Stomach smooth muscle (tissue), 2 donors: ENCODE measurements at regions not wholly inside any gene's neighbourhood (a gene's known extent, or its start where the extent isn't known, plus 50 kb on each side); places are given as distances from the start of the nearest gene placed in this dataset.

Source experiments
- H3K27ac ChIP-seq: one replicate; pipeline ENCODE4 v1.7.0; 2013; ENCODE audit warnings: mild to moderate bottlenecking, low read length, inconsistent platforms
- H3K27me3 ChIP-seq, 2 donors: one replicate each; pipeline ENCODE4 v1.7.0; 2013; ENCODE audit warnings: low read length in 2 of 2; ENCODE audit not compliant: insufficient read depth in 2 of 2, control insufficient read depth in 1 of 2
- H3K36me3 ChIP-seq, 2 donors: one replicate each; pipeline ENCODE4 v1.7.0; 2013; ENCODE audit warnings: low read length in 2 of 2; ENCODE audit not compliant: control insufficient read depth in 2 of 2, insufficient read depth in 2 of 2
- H3K4me1 ChIP-seq: one replicate; pipeline ENCODE4 v1.7.0; 2013; ENCODE audit warnings: low read length; ENCODE audit not compliant: control insufficient read depth, insufficient read depth
- H3K4me3 ChIP-seq, 2 donors: one replicate each; pipeline ENCODE4 v1.7.0; 2013; ENCODE audit warnings: low read length in 2 of 2
- H3K9ac ChIP-seq, 2 donors: one replicate each; pipeline ENCODE4 v1.7.0; 2013; ENCODE audit warnings: low read length in 2 of 2, mild to moderate bottlenecking in 1 of 2
- H3K9me3 ChIP-seq, 2 donors: one replicate each; pipeline ENCODE4 v1.7.0; 2013; ENCODE audit warnings: low read length in 2 of 2; ENCODE audit not compliant: control insufficient read depth in 2 of 2
- donor health status: healthy.
- donor health status: Pancreatic carcinoma.

GRCh38 chr19:32251634-32252332 lies 93.6 kb upstream of the ZNF507 start:
- Histone ChIP-seq H3K9me3 (no peaks in the 10 kb centered on the region), H3K4me3 (no peak overlapping the region), H3K4me1 (no peaks in the 10 kb centered on the region), H3K36me3 (no peaks in the 10 kb centered on the region), H3K9ac (no peak overlapping the region), H3K27ac (no peak overlapping the region), H3K27me3 (peaks cover 0 to 6% of the 10 kb centered on the region in 2 donors)

GRCh38 chr19:32252333-32252669 lies 93.1 kb upstream of the ZNF507 start:
- no peak overlapping the region for H3K9ac ChIP-seq
- H3K4me1 ChIP-seq, result no peaks in the 10 kb centered on the region
- H3K9me3 ChIP-seq, result no peaks in the 10 kb centered on the region
- H3K4me3 ChIP-seq, result no peak overlapping the region
- no peak overlapping the region for H3K27ac ChIP-seq
- no peaks in the 10 kb centered on the region for H3K36me3 ChIP-seq
- peaks cover 0 to 6% of the 10 kb centered on the region in 2 donors for H3K27me3 ChIP-seq

GRCh38 chr19:32253683-32254508 lies 91.5 kb upstream of the ZNF507 start:
- Histone ChIP-seq H3K4me1 (no peaks in the 10 kb centered on the region), H3K9me3 (no peaks in the 10 kb centered on the region)

GRCh38 chr19:32254509-32254890 lies 90.9 kb upstream of the ZNF507 start:
- no peaks in the 10 kb centered on the region for H3K36me3 ChIP-seq
- peaks cover 0 to 6% of the 10 kb centered on the region in 2 donors for H3K27me3 ChIP-seq
- no peaks in the 10 kb centered on the region for H3K9me3 ChIP-seq
- H3K27ac ChIP-seq, result no peak overlapping the region
- no peaks in the 10 kb centered on the region for H3K4me1 ChIP-seq
- H3K4me3 ChIP-seq, result no peak overlapping the region
- no peak overlapping the region for H3K9ac ChIP-seq

More at GRCh38 chr19:32253683-32254508, 91.5 kb upstream of the ZNF507 start:
- H3K27me3 ChIP-seq, result peaks cover 0 to 6% of the 10 kb centered on the region in 2 donors
- H3K4me3 ChIP-seq, result no peak overlapping the region
- no peak overlapping the region for H3K27ac ChIP-seq
- no peak overlapping the region for H3K9ac ChIP-seq
- H3K36me3 ChIP-seq, result no peaks in the 10 kb centered on the region

GRCh38 chr19:32255536-32256295 lies 89.7 kb upstream of the ZNF507 start:
- Histone ChIP-seq H3K27me3 (peaks cover 0 to 6% of the 10 kb centered on the region in 2 donors), H3K9ac (no peak overlapping the region), H3K9me3 (peaks cover 0 to 3% of the 10 kb centered on the region in 2 donors), H3K4me3 (no peak overlapping the region), H3K4me1 (no peaks in the 10 kb centered on the region), H3K27ac (no peak overlapping the region), H3K36me3 (no peaks in the 10 kb centered on the region)

- Histone ChIP-seq H3K36me3 (no peaks in the 10 kb centered on the region), H3K27ac (no peak overlapping the region), H3K9me3 (peaks cover 0 to 3% of the 10 kb centered on the region in 2 donors), H3K4me1 (no peaks in the 10 kb centered on the region), H3K4me3 (no peak overlapping the region), H3K9ac (no peak overlapping the region), H3K27me3 (peaks cover 0 to 6% of the 10 kb centered on the region in 2 donors)
Observed at GRCh38 chr19:32256341-32256975, 89.0 kb upstream of the ZNF507 start.

GRCh38 chr19:32257326-32258073 lies 87.9 kb upstream of the ZNF507 start:
- Histone ChIP-seq H3K4me1 (no peaks in the 10 kb centered on the region), H3K4me3 (no peak overlapping the region), H3K27me3 (peaks cover 0 to 6% of the 10 kb centered on the region in 2 donors), H3K9ac (no peak overlapping the region), H3K36me3 (no peaks in the 10 kb centered on the region), H3K27ac (no peak overlapping the region), H3K9me3 (peaks cover 0 to 3% of the 10 kb centered on the region in 2 donors)

- peaks cover 0 to 6% of the 10 kb centered on the region in 2 donors for H3K27me3 ChIP-seq
- H3K9me3 ChIP-seq, result peaks cover 0 to 3% of the 10 kb centered on the region in 2 donors
- H3K4me3 ChIP-seq, result no peak overlapping the region
- no peak overlapping the region for H3K9ac ChIP-seq
- H3K4me1 ChIP-seq, result no peaks in the 10 kb centered on the region
- H3K36me3 ChIP-seq, result no peaks in the 10 kb centered on the region
- no peak overlapping the region for H3K27ac ChIP-seq
Observed at GRCh38 chr19:32258167-32258566, 87.2 kb upstream of the ZNF507 start.

GRCh38 chr19:32264568-32264967 lies 80.8 kb upstream of the ZNF507 start:
- Histone ChIP-seq H3K27me3 (peaks cover 0 to 4% of the 10 kb centered on the region in 2 donors), H3K4me1 (no peaks in the 10 kb centered on the region), H3K36me3 (no peaks in the 10 kb centered on the region), H3K9ac (no peak overlapping the region), H3K27ac (no peak overlapping the region), H3K9me3 (peaks cover 0 to 3% of the 10 kb centered on the region in 2 donors), H3K4me3 (no peak overlapping the region)

GRCh38 chr19:32265995-32266394 lies 79.4 kb upstream of the ZNF507 start:
- Histone ChIP-seq H3K4me3 (no peak overlapping the region), H3K9ac (no peak overlapping the region), H3K4me1 (no peaks in the 10 kb centered on the region), H3K27ac (no peak overlapping the region), H3K36me3 (no peaks in the 10 kb centered on the region), H3K9me3 (peaks cover 0 to 2% of the 10 kb centered on the region in 2 donors), H3K27me3 (peaks cover 0 to 12% of the 10 kb centered on the region in 2 donors)
